GM18858 (cell line): ENCODE measurements at regions not wholly inside any gene's neighbourhood (a gene's known extent, or its start where the extent isn't known, plus 50 kb on each side); places are given as distances from the start of the nearest gene placed in this dataset.

Experiments
- ATAC-seq: cut with Tn5 transposase; IDR thresholded peaks from one replicate; pipeline ENCODE4 v1.9.1; 2021; ENCODE audit not compliant: unreplicated experiment

GRCh38 chr6:45714006-45714730 lies 301.5 kb downstream of the CLIC5 start:
- no peak for ATAC-seq
